Endodermal cell (in vitro differentiated cells): ENCODE measurements at regions not wholly inside any gene's neighbourhood (a gene's known extent, or its start where the extent isn't known, plus 50 kb on each side); places are given as distances from the start of the nearest gene placed in this dataset.

ENCODE experiments used
- DNase-seq: peaks from one replicate; pipeline ENCODE4 v3.0.0-alpha.2; 2017
- H3K27ac ChIP-seq: 2 replicates; pipeline ENCODE4 v1.5.1; 2013; ENCODE audit warnings: mild to moderate bottlenecking, low read depth, low read length, moderate library complexity
- H3K27me3 ChIP-seq: 2 replicates; pipeline ENCODE4 v1.6.1; 2013; ENCODE audit warnings: mild to moderate bottlenecking, low read length, moderate library complexity; ENCODE audit not compliant: insufficient read depth, control insufficient read depth, poor library complexity, severe bottlenecking
- H3K36me3 ChIP-seq: 2 replicates; pipeline ENCODE4 v1.7.0; 2013; ENCODE audit warnings: mild to moderate bottlenecking, low read length, moderate library complexity; ENCODE audit not compliant: control insufficient read depth, insufficient read depth
- H3K4me1 ChIP-seq: one replicate; pipeline ENCODE4 v1.7.0; 2013; ENCODE audit warnings: low read length; ENCODE audit not compliant: control insufficient read depth, insufficient read depth
- H3K4me3 ChIP-seq: 2 replicates; pipeline ENCODE4 v1.5.1; 2013; ENCODE audit warnings: mild to moderate bottlenecking, low read length, moderate library complexity
- H3K9ac ChIP-seq: 2 replicates; pipeline ENCODE4 v1.6.1; 2013; ENCODE audit warnings: mild to moderate bottlenecking, low read length, moderate library complexity; ENCODE audit not compliant: poor library complexity, severe bottlenecking; ENCODE audit errors: extremely low read depth
- H3K9me3 ChIP-seq: 2 replicates; pipeline ENCODE4 v1.6.1; 2013; ENCODE audit warnings: mild to moderate bottlenecking, low read length, moderate library complexity; ENCODE audit not compliant: control insufficient read depth
- H3K27ac Mint-ChIP-seq: 2 replicates; pipeline ENCODE4 v1.8.0; 2020; ENCODE audit warnings: mixed read lengths
- H3K27me3 Mint-ChIP-seq: 2 replicates; pipeline ENCODE4 v1.8.0; 2021; ENCODE audit warnings: mild to moderate bottlenecking, mixed read lengths; ENCODE audit not compliant: insufficient read depth
- H3K36me3 Mint-ChIP-seq: 2 replicates; pipeline ENCODE4 v1.8.0; 2020; ENCODE audit warnings: low read depth, mixed read lengths
- H3K4me1 Mint-ChIP-seq: 2 replicates; pipeline ENCODE4 v1.8.0; 2020; ENCODE audit warnings: mixed read lengths
- H3K4me3 Mint-ChIP-seq: 2 replicates; pipeline ENCODE4 v1.8.0; 2020; ENCODE audit warnings: mild to moderate bottlenecking, moderate library complexity, mixed read lengths
- H3K9me3 Mint-ChIP-seq: 2 replicates; pipeline ENCODE4 v1.8.0; 2020; ENCODE audit warnings: mild to moderate bottlenecking, mixed read lengths
- CTCF ChIP-seq: fragments of 200-600 bp; sonication (generic); conservative IDR thresholded peaks from 2 replicates; pipeline ENCODE4 v1.5.0; 2021; ENCODE audit warnings: antibody characterized with exemption, mild to moderate bottlenecking
- WGBS, 2 experiments: methylation state at CpG; one replicate each; pipeline versions ENCODE4 v1.1.5 to v1.1.7; 2013; ENCODE audit warnings: missing lambda C conversion rate in 2 of 2, mixed read lengths in 1 of 2; ENCODE audit not compliant: insufficient coverage in 1 of 2, insufficient read length in 1 of 2; 5-methylcytosine and 5-hydroxymethylcytosine counted together

- peaks cover 2% of the 10 kb centered on the region for H3K9me3 Mint-ChIP-seq
- no peak for DNase-seq
- WGBS, 2 experiments: 79% methylated on average over 2 of the region's 2 CpGs; no CpG with 5 or more reads in 1 of the 2 experiments
- Histone ChIP-seq H3K4me1 (no peaks in the 10 kb centered on the region), H3K4me3 (no peak overlapping the region), H3K27me3 (no peaks in the 10 kb centered on the region), H3K36me3 (no peaks in the 10 kb centered on the region), H3K9me3 (no peaks in the 10 kb centered on the region), H3K9ac (no peak overlapping the region), H3K27ac (no peak overlapping the region)
- H3K36me3 Mint-ChIP-seq: no peaks in the 10 kb centered on the region
- H3K27me3 Mint-ChIP-seq: no peaks in the 10 kb centered on the region
- no peak overlapping the region for H3K4me3 Mint-ChIP-seq
- H3K4me1 Mint-ChIP-seq: no peaks in the 10 kb centered on the region
- no peak for TF ChIP-seq CTCF
- no peak overlapping the region for H3K27ac Mint-ChIP-seq
These were observed 506.3 kb upstream of the SPTLC3 start for GRCh38 chr20:12502443-12502842.

GRCh38 chr20:12504779-12505178 is 504.0 kb upstream of the SPTLC3 start:
- Mint-ChIP-seq H3K4me3 (no peak overlapping the region), H3K9me3 (no peaks in the 10 kb centered on the region), H3K36me3 (no peaks in the 10 kb centered on the region), H3K27me3 (no peaks in the 10 kb centered on the region), H3K27ac (no peak overlapping the region), H3K4me1 (no peaks in the 10 kb centered on the region)
- Histone ChIP-seq H3K27me3 (no peaks in the 10 kb centered on the region), H3K4me1 (no peaks in the 10 kb centered on the region), H3K9me3 (no peaks in the 10 kb centered on the region), H3K36me3 (no peaks in the 10 kb centered on the region), H3K4me3 (no peak overlapping the region), H3K27ac (no peak overlapping the region), H3K9ac (no peak overlapping the region)
- 90 to 100% methylated on average over 1 of the region's 1 CpG for WGBS, 2 experiments
- no peak for DNase-seq
- no peak for TF ChIP-seq CTCF

- Mint-ChIP-seq H3K27ac (no peak overlapping the region), H3K36me3 (no peaks in the 10 kb centered on the region)
- no peaks in the 10 kb centered on the region for H3K4me1 ChIP-seq
These were observed 497.3 kb upstream of the SPTLC3 start for GRCh38 chr20:12511499-12511898.

More at GRCh38 chr20:12511499-12511898, 497.3 kb upstream of the SPTLC3 start:
- TF ChIP-seq CTCF: no peak
- Mint-ChIP-seq H3K4me3 (no peak overlapping the region), H3K9me3 (no peaks in the 10 kb centered on the region), H3K27me3 (no peaks in the 10 kb centered on the region), H3K4me1 (no peaks in the 10 kb centered on the region)
- no peaks in the 10 kb centered on the region for H3K9me3 ChIP-seq
- H3K4me3 ChIP-seq: no peak overlapping the region
- no peak overlapping the region for H3K27ac ChIP-seq
- no peak overlapping the region for H3K9ac ChIP-seq
- no peaks in the 10 kb centered on the region for H3K36me3 ChIP-seq
- DNase-seq: no peak
- 91% methylated on average over 3 of the region's 3 CpGs for WGBS, 2 experiments
- H3K27me3 ChIP-seq: no peaks in the 10 kb centered on the region
